ENCODE measurements at regions not wholly inside any gene's neighbourhood (a gene's known extent, or its start where the extent isn't known, plus 50 kb on each side); places are given as distances from the start of the nearest gene placed in this dataset.
"Not testable (repeated sequence)": the region's sequence is repeated elsewhere in the genome, so short reads cannot be mapped to it uniquely, and the experiment has no call there.

DNA sequence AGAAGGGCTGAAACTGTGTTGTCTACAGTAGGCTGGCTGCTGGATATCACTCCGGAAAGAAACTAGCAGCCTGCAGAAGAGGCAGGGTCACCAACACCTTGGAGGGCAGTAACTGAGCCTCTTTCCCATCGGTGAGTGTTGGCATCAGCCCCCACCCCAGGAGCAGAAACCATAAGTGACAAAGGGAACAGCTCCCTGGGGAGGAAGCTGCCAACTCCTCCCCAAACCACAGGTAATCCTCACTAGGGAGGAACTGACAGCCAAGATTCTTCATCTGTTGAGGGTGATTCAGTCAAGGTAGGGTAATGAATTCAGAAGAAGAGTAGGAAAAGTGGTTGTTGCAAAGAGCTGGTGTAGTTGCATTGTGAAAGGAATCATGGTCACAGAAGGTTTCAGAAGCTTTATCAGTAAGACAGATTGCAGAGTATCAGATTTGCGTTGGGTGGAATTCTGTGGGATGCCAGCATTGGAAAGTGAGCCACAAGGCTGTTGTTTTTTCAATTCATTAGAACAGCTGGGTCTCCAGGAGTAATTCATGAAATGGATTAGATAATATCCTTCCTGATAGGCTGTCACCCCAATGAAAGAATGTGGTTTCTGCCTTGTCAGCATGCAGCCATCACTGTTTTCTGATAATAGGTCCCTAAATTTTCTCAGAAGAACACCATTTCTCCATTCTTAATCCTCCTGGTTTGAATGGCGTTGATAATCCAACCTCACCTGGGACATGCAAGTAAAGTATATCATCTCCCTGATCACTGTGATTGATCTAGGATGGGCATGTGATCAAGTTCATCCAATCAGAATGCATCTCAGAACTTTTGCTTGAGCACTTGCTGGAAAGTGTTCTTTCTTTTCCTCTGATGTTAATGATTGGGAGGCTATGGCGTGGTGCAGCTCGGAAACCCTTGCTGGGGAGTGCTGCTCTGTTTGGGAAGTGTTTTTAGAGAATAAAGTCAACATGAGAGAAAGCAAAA, 75.0 kb upstream of the CTBP2 start:
- DNase-seq (ENCODE audit: extremely low read depth in 1 of 11, low read depth in 9 of 11, low spot score in 4 of 11): no peak

DNA sequence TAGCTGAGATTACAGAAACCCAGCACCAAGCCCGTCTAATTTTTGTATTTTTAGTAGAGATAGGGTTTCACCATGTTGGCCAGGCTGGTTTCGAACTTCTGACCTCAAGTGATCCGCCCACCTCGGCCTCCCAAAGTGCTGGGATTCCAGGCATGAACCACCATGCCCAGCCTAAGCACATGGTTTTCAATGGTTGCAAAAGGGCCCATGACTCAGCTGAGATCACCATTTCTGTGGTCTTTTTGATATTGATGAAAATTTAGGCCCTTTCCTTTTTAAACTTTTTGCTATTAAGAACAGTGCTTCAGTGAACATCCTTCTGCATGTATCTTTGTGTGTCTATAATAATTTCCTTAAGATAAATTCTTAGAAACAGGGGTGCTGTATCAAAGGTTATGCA, 74.2 kb upstream of the CTBP2 start:
- not testable (repeated sequence) for DNase-seq (ENCODE audit: extremely low read depth in 1 of 11, low read depth in 9 of 11, low spot score in 4 of 11)

DNA sequence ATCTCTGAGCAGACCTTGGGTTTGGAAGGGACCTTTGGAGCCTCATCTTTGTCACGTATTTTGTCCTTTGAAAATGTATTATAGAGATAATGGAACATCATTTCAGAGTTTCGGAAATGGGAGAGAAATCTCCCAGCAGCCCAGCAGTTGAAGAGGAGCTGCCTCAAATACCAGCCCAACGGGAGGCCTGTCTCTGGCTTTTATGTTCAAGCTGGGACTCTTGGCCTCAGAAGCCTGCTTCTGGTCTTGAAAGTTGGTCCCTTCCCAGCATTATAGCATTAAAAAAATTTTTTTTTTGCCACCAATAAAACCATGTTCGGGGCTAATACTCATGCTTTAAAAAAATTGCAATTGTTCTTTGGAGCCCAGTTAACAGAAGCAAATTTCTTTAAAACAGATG, 73.4 kb upstream of the CTBP2 start:
- DNase-seq (ENCODE audit: extremely low read depth in 1 of 11, low read depth in 9 of 11, low spot score in 4 of 11): no peak

DNA sequence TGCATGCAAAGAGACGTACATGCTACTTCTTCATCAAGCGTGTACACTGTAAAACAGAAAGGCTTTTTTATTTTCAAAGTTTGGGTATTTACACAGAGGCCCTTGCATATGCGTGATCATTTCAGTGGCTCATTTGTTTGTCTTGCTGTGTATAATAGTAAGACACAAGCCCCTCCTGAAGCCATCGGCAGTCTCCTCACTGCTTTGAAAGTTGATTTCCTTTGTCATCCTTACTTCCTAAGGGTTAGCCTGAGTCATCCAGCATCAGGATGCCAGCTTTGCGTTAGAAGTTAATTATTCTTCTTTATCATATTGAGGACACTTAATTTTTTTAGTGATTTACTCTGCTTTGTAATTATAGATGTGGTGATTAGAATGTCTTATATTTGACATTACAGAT, 72.5 kb upstream of the CTBP2 start:
- no peak for DNase-seq (ENCODE audit: extremely low read depth in 1 of 11, low read depth in 9 of 11, low spot score in 4 of 11)

DNA sequence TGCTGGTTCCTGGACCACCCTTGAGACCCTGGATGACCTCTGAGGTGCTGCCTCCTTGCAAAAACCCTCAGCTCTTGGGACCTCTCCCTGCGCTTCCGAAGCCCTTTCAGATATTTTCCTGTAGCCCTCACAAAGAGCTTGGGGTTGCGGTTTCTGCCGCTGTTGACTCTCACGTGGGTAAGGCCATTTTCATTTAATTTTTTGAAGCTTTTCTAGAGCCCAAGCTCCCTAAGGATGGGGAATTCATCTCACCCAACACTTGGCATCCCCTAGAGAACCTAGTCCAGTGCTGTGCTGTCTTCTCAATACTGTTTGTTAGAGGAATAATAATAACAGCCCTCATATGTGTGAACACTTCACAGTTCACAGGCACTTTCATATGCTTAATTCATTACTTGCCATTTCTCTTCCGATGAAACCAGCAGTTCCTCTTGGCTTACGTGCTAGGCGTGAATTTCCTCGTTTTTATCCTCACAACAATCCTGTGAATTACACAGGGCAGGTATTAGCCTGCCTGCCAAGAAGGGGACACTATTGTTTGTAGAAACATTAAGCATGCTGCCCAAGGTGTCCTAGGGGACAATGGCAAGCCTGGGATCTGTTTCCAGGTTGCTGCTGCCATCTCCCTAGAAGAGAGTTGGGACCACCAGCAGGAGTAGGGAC, 71.6 kb upstream of the CTBP2 start:
- DNase-seq (ENCODE audit: extremely low read depth in 1 of 11, low read depth in 9 of 11, low spot score in 4 of 11): no peak

DNA sequence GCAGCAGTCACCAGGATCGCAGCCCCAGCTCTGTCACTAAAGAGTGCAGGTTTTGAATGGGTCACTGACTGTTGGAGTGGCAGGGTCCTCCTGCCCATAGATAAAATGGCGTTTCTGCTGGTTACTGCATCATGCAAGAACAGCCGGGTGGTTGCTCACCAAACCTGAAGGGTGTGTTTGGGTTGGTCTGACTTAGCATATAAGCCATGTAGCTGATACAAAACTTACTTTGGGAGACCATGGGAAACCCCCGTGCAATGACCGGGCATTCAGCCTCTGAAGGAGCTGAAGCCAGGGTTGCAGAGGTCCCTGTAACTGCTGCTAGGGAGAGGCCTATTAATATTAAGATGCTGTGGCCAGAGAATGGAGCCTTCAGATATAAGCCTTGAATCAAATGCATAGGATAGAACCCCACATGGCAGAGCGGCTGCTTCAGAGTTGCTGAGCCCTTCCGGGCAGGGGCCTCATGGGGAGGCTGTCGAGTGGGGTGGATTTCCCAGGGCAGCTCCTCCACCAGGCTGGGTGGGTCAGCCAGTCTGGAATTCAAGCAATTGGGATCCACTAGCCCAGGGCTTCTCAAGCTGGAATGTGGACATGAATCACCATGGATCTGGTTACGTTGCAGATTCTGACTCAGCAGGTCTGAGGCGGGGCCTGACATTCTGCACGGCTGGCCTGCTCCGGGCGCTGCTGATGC, 70.9 kb upstream of the CTBP2 start:
- no peak for DNase-seq (ENCODE audit: extremely low read depth in 1 of 11, low read depth in 9 of 11, low spot score in 4 of 11)

DNA sequence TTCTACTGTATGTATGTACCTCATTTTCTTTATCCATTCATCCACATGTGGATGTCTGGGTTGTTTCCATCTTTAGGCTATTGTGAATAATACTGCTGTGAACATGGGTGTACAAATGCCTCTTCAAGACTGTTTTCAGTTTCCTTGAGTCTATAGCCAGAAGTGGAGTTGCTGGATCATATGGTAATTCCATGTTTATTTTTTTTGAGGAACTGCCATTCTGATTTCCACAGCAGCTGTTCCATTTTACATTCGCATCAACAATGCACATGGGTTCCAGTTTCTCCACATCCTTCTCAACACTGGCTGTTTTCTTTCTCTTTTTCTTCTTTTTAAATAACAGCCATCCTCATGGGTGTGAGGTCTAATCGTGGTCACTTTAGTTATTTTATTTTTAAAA, 69.9 kb upstream of the CTBP2 start:
- no peak for DNase-seq (ENCODE audit: extremely low read depth in 1 of 11, low read depth in 9 of 11, low spot score in 4 of 11)

DNA sequence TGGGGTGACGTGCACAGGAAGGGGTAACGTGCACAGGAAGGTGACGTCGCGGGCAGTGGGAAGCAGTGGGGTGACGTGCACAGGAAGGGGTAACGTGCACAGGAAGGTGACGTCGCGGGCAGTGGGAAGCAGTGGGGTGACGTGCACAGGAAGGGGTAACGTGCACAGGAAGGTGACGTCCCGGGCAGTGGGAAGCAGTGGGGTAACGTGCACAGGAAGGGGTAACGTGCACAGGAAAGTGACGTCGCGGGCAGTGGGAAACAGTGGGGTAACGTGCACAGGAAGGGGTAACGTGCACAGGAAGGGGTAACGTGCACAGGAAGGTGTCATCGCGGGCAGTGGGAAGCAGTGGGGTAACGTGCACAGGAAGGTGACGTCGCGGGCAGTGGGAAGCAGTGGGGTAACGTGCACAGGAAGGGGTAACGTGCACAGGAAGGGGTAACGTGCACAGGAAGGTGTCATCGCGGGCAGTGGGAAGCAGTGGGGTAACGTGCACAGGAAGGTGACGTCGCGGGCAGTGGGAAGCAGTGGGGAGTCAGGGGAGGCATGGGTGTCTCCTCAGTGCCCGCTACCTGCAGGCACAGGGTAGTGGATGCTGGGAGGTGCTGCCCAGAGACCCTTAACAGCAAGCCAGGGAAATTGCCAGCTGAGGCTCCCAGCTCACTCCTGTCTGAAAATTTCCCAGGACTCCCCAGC, 68.0 kb upstream of the CTBP2 start:
- not testable (repeated sequence) for DNase-seq (ENCODE audit: extremely low read depth in 1 of 11, low read depth in 9 of 11, low spot score in 4 of 11)

DNA sequence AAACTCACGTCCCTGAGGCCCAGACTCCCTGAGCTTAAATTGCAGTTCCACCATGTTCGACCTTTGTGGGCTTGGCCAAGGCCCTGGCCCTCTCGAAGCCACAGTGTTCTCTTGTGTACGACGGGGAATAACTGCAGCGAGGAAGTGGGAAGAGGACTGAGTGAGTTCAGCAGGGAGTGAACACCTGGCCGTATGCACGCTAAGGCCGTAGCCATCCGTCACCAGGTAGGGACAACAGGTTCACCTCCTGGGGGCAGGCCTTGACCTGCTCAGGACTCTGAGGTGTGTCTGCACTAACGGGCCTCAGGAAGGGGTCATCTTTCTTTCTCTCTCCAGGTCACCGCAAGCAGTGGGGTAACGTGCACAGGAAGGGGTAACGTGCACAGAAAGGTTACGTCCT, 67.2 kb upstream of the CTBP2 start:
- no peak for DNase-seq (ENCODE audit: extremely low read depth in 1 of 11, low read depth in 9 of 11, low spot score in 4 of 11)

DNA sequence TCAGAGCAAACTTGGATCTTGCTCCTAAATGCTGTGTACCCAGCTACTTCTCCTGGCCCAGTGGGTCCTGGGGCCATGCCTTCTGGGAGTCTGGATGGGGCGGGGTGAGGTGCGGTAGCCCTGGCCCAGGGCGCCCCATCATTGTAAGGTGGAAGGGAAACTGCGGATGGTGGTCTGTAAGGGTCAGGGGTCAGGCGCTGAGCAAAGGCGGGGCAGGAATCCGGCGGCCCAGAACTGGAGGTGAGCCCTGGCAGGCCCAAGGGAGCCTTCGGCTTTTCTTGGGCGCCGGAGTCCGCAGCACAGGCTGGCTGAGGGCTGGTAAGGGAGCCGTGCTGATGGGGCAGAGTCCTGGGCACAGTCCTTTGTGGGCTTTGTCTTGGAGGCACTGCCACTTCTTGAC, 66.5 kb upstream of the CTBP2 start:
- no peak for DNase-seq (ENCODE audit: extremely low read depth in 1 of 11, low read depth in 9 of 11, low spot score in 4 of 11)

DNA sequence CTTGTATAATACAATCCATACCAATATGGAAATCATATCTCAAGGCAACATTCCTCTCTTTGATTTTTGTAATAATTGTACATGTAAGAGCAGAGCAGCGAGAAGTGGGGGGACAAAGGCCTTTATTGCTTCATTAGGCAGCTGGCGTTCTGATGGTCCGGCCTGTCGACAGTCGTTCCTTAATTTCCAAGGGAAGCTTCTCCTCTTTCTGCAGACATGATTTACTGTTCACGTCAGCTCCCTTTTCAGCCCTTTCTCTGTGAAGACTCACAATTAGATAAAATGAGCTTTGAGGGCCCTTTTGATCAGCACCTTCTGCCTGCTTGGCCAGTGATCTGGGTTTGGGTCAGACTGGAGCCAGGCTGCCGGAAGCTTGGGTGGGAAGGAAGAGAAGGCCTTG, 65.6 kb upstream of the CTBP2 start:
- DNase-seq (ENCODE audit: extremely low read depth in 1 of 11, low read depth in 9 of 11, low spot score in 4 of 11): no peak

DNA sequence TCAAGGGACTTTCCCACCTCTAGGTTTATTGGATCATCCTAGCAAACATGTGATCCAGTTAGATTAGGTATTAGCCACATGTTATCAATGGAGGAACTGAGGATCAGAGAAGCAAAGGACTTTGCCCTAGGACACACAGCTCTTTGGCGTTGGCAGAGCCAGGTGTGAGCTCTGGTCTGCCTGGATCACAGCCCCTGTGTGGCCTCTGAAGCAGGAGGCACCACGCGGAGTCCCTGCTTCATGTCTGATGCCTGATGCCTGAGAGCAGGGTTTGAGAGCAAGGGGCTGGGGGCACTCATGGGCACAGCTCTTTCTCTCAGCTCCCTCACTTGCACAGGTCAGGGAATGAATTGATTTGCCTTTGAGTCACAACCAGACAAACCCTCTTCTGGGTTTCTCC, 64.7 kb upstream of the CTBP2 start:
- no peak for DNase-seq (ENCODE audit: extremely low read depth in 1 of 11, low read depth in 9 of 11, low spot score in 4 of 11)

DNA sequence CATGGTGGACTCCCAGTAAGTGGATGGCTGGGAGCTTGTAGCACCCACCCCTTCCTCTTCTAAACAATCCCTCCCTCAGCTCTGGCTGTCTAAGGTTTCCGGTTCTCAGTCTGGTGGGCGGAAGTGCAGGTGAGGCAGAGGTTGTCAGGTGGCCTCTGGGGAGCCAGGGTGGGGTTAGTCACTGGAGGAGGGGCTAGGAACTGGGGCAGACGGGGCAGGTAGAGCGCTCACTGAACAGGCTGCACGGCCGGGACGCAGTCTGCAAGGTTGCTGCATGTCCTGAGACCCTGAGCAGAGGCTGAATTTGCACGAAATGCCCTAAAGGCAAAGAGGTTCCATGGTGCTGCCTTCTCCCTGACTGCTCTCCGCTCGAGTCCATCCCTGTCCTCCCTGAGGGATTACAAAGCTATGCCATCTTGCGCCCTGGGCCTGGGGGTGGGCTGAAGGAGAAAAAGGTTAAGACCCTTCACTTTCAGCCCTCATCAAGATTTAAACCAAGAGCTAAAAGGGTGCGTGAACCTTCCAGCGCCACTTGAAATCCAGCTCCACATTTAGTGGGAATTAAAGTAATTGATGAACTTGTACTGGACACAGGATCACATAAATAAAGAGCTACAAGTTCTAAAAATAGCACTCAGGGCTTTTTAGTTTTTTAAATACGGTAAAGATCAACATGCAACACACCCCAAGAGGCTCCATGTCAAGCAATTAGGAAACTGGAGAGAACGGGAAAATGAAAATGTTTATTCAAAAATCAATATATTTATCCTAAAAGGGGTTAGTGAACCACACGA, 62.3 kb upstream of the CTBP2 start:
- DNase-seq (ENCODE audit: extremely low read depth in 1 of 11, low read depth in 9 of 11, low spot score in 4 of 11): no peak

DNA sequence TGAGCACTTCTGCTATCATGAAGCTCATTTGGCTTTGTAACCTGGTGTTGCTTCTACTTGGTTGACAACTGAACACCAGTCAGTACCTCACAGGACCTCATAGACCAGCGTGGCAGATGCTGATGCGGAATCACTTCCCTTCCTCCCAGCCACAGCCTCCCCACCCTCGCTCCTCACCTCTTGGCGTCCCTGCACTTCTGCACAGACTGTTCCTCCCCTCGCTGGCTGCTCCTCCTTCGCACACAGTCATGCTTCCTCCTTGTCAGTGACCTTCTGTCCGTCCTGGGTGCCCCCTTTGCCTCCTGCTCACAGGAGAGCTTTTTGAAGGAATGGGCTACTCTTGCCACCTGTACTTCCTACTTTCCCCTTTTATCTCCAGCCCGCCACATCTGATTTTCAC, 61.4 kb upstream of the CTBP2 start:
- no peak for DNase-seq (ENCODE audit: extremely low read depth in 1 of 11, low read depth in 9 of 11, low spot score in 4 of 11)

DNA sequence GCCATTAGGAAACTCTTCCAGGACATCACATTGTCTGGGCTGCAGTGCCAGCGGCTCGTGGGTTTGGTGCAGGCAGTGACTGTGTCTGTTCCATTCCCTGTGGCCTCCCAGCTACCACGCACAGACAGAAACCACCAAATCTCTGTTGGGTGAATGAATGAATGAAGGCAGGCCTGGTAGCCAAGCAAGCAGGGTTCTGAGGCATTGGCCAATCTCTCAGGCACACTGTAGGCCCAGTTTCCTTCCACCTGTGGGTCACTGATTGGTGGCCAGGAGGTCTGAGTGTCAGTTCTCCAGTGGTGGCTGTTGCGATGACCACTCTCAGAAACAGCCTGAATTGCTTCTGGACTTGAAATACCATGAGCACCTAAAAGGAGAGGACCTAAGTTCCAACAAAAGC, 59.4 kb upstream of the CTBP2 start:
- DNase-seq (ENCODE audit: extremely low read depth in 1 of 11, low read depth in 9 of 11, low spot score in 4 of 11): no peak

DNA sequence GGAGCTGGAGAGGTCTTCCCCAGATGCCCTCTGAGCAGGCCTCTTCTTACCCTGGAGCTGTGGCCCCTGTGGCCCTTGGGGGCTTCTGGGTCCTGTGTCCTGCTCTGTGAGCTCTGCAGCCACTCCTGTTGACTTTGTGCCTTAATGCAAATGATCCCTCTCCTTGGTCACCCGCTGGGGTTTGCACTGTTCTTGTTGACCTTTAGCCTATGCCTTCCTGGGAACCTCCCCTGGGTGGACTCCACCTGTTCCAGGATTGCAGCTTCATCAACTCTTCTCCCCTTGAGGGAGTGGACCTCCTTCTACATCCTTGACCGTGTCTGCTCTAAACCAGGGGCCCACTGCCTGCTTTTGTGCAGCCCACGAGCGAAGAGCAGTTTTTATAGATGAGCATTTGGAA, 58.6 kb upstream of the CTBP2 start:
- DNase-seq (ENCODE audit: extremely low read depth in 1 of 11, low read depth in 9 of 11, low spot score in 4 of 11): no peak

DNA sequence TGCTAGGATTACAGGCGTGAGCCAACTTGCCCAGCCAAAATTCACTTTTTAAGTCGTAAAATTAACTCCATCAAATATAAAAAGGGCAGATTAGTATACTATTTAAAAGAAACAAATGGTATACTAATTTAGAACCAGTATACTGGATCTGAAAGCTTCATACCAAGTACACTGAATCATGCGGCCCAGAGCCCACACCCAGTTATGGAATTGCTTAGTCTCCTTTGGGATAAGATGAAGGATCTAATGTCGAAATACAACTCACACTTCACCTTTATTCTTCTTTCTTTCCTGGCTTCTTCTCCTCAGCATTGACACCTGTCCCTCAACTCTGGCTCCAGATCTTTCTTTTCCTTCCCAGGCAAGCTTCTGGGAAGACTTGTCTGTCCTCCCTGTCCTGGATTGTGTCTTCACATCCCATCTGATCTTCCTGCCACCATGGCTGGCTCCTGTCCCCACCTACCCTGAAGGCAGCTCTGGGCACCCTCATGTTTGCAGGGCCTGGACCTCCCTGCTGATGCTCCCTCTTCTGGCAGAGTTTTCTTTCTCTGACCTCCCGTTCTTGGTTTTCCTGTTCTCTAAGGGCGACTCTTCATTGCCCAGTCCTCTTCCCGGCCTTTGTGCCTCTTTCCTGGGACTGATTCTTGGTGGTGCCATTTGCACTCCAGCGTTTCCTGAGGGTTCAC, 57.8 kb upstream of the CTBP2 start:
- no peak for DNase-seq (ENCODE audit: extremely low read depth in 1 of 11, low read depth in 9 of 11, low spot score in 4 of 11)

DNA sequence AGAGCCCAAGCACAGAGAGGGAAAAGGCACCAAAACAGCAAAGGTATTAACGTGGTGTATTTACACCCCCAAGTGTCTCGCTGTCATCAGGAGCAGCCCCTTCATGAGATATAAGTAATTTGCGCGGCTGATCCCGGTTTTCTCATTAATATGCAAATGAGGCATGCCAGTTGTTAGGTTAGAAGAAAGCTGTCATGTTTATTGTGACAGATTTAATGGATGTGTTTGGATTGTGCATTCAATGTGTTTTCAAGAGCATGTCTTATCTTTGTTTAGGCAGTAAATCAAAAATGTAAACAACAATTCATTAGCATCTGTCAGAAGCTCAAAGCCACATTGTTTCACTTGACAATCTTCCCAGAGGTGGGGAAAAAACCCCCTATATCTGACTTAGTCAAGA, 56.5 kb upstream of the CTBP2 start:
- no peak for DNase-seq (ENCODE audit: extremely low read depth in 1 of 11, low read depth in 9 of 11, low spot score in 4 of 11)
